Stimulated activated CD8-positive, alpha-beta memory T cell treated with anti-CD3 and anti-CD28 coated beads, Interleukin-4, amount 100 ng/mL, for 48 hours (primary cell): ENCODE measurements at regions not wholly inside any gene's neighbourhood (a gene's known extent, or its start where the extent isn't known, plus 50 kb on each side); places are given as distances from the start of the nearest gene placed in this dataset.

Experiments used
- DNase-seq: peaks from one replicate; pipeline ENCODE4 v3.0.0-alpha.2; 2020

- no peak for DNase-seq
Measured at GRCh38 chr1:73953586-73953985, 244.4 kb downstream of the LRRIQ3 start.

GRCh38 chr1:73953186-73953585, 244.8 kb downstream of the LRRIQ3 start:
- DNase-seq = no peak

- DNase-seq = no peak
Measured at GRCh38 chr1:73948055-73948454, 249.9 kb downstream of the LRRIQ3 start.

GRCh38 chr1:73947009-73947408, 251.0 kb downstream of the LRRIQ3 start:
- no peak for DNase-seq

- DNase-seq = no peak
Measured at GRCh38 chr1:73943270-73943669, 254.7 kb downstream of the LRRIQ3 start.

- DNase-seq = no peak
Measured at GRCh38 chr1:73930293-73930692, 267.7 kb downstream of the LRRIQ3 start.

- no peak for DNase-seq
Measured at GRCh38 chr1:73914951-73915350, 283.0 kb downstream of the LRRIQ3 start.

- DNase-seq = no peak
Measured at GRCh38 chr1:73913025-73913424, 285.0 kb downstream of the LRRIQ3 start.

- no peak for DNase-seq
Measured at GRCh38 chr1:73911849-73912248, 286.1 kb downstream of the LRRIQ3 start.

- DNase-seq = no peak
Measured at GRCh38 chr1:73910466-73910865, 287.5 kb downstream of the LRRIQ3 start.

- DNase-seq = no peak
Measured at GRCh38 chr1:73910062-73910461, 287.9 kb downstream of the LRRIQ3 start.

GRCh38 chr1:73909043-73909562, 288.9 kb downstream of the LRRIQ3 start:
- DNase-seq = no peak

GRCh38 chr1:73907051-73907450, 290.9 kb downstream of the LRRIQ3 start:
- DNase-seq = no peak

GRCh38 chr1:73903092-73903491, 294.9 kb downstream of the LRRIQ3 start:
- DNase-seq = no peak

- DNase-seq = no peak
Measured at GRCh38 chr1:73901738-73902137, 296.2 kb downstream of the LRRIQ3 start.

GRCh38 chr1:73899311-73899710, 298.7 kb downstream of the LRRIQ3 start:
- DNase-seq = no peak

- no peak for DNase-seq
Measured at GRCh38 chr1:73898540-73898939, 299.4 kb downstream of the LRRIQ3 start.

GRCh38 chr1:73887412-73887811, 310.6 kb downstream of the LRRIQ3 start:
- no peak for DNase-seq

- DNase-seq = no peak
Measured at GRCh38 chr1:73886716-73887115, 311.3 kb downstream of the LRRIQ3 start.

- DNase-seq = no peak
Measured at GRCh38 chr1:73874806-73875205, 323.2 kb downstream of the LRRIQ3 start.

- DNase-seq = no peak
Measured at GRCh38 chr1:73868810-73869336, 329.1 kb downstream of the LRRIQ3 start.

- no peak for DNase-seq
Measured at GRCh38 chr1:73862355-73862754, 335.6 kb downstream of the LRRIQ3 start.

GRCh38 chr1:73860421-73860950, 337.5 kb downstream of the LRRIQ3 start:
- no peak for DNase-seq

GRCh38 chr1:73859227-73859626, 338.7 kb downstream of the LRRIQ3 start:
- DNase-seq = no peak

GRCh38 chr1:73854527-73854926, 343.4 kb downstream of the LRRIQ3 start:
- no peak for DNase-seq
